Suprapubic skin (tissue), 4 donors: ENCODE measurements at regions not wholly inside any gene's neighbourhood (a gene's known extent, or its start where the extent isn't known, plus 50 kb on each side); places are given as distances from the start of the nearest gene placed in this dataset.

Experiments used
- DNase-seq, 2 donors: peaks; one replicate each; pipeline ENCODE4 v3.0.0-alpha.2; 2019; ENCODE audit warnings: low spot score in 2 of 2
- H3K27ac ChIP-seq: fragments of 200-600 bp; sonication (generic); one replicate; pipeline ENCODE4 v1.5.1; 2019
- H3K27me3 ChIP-seq: fragments of 200-600 bp; sonication (generic); one replicate; pipeline ENCODE4 v1.5.1; 2019
- H3K36me3 ChIP-seq: fragments of 200-600 bp; sonication (generic); one replicate; pipeline ENCODE4 v1.5.1; 2019
- H3K4me1 ChIP-seq: fragments of 200-600 bp; sonication (generic); one replicate; pipeline ENCODE4 v1.5.1; 2019
- H3K4me3 ChIP-seq: fragments of 200-600 bp; sonication (generic); one replicate; pipeline ENCODE4 v1.5.1; 2019; ENCODE audit warnings: mild to moderate bottlenecking
- H3K9me3 ChIP-seq: fragments of 200-600 bp; sonication (generic); one replicate; pipeline ENCODE4 v1.5.1; 2019
- EP300 ChIP-seq: sonication (generic); formaldehyde crosslinking; IDR thresholded peaks from one replicate; pipeline ENCODE4 v1.6.1; 2017; ENCODE audit warnings: antibody characterized with exemption
- POLR2A ChIP-seq, 2 donors: fragments of 450-650 bp; IDR thresholded peaks; one replicate each; pipeline ENCODE4 v1.6.1; 2017; ENCODE audit warnings: antibody characterized with exemption in 2 of 2, mild to moderate bottlenecking in 2 of 2, moderate library complexity in 2 of 2
- POLR2AphosphoS5 ChIP-seq, 3 donors: sonication (generic); formaldehyde crosslinking; IDR thresholded peaks; one replicate each; pipeline ENCODE4 v1.6.1; 2017; ENCODE audit warnings: antibody characterized with exemption in 3 of 3
- WGBS: methylation state at CpG from one replicate; pipeline ENCODE4 v1.1.5; 2018; 5-methylcytosine and 5-hydroxymethylcytosine counted together
- TF ChIP-seq, protein P1 (sequence below), 2 donors: fragments of 200-600 bp in 1 of 2; fragments of 450-650 bp in 1 of 2; sonication (generic) in 1 of 2; IDR thresholded peaks; one replicate each; pipeline ENCODE4 v1.5.1; 2016 to 2019; ENCODE audit warnings: antibody characterized with exemption in 2 of 2, mild to moderate bottlenecking in 1 of 2, moderate library complexity in 1 of 2

DNA sequence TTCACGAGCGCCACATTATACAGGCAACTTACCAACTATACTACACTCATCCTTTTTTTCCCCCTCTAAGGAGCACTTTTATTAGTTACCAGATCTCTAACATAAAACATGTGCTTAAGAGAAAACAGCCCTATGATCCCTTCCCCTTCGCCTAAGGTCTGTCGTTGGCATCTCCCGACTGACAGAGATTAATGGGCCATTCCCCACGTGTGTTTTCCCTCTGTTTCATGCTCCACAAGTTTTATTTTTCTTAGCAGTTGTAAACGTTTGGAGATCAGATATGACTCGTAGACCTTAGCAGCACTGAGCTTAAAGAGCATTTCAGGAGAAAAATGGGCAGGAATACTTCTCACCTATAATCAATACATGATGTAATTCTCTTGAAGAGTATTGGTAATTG lies 51.4 kb upstream of the FZD10 start:
- H3K4me3 ChIP-seq = no peak overlapping the region
- 64% methylated on average over 8 of the region's 8 CpGs for WGBS
- H3K36me3 ChIP-seq = no peaks in the 10 kb centered on the region
- no peaks in the 10 kb centered on the region for H3K9me3 ChIP-seq
- H3K27me3 ChIP-seq = peaks cover 10% of the 10 kb centered on the region
- DNase-seq = no peak
- TF ChIP-seq, protein P1, sequence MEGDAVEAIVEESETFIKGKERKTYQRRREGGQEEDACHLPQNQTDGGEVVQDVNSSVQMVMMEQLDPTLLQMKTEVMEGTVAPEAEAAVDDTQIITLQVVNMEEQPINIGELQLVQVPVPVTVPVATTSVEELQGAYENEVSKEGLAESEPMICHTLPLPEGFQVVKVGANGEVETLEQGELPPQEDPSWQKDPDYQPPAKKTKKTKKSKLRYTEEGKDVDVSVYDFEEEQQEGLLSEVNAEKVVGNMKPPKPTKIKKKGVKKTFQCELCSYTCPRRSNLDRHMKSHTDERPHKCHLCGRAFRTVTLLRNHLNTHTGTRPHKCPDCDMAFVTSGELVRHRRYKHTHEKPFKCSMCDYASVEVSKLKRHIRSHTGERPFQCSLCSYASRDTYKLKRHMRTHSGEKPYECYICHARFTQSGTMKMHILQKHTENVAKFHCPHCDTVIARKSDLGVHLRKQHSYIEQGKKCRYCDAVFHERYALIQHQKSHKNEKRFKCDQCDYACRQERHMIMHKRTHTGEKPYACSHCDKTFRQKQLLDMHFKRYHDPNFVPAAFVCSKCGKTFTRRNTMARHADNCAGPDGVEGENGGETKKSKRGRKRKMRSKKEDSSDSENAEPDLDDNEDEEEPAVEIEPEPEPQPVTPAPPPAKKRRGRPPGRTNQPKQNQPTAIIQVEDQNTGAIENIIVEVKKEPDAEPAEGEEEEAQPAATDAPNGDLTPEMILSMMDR (IDR thresholded peaks at IDR 0.05) = no peak
- TF ChIP-seq POLR2AphosphoS5 (IDR thresholded peaks at IDR 0.05) (no peak), EP300 (no peak)
- H3K4me1 ChIP-seq = no peaks in the 10 kb centered on the region
- no peak overlapping the region for H3K27ac ChIP-seq

DNA sequence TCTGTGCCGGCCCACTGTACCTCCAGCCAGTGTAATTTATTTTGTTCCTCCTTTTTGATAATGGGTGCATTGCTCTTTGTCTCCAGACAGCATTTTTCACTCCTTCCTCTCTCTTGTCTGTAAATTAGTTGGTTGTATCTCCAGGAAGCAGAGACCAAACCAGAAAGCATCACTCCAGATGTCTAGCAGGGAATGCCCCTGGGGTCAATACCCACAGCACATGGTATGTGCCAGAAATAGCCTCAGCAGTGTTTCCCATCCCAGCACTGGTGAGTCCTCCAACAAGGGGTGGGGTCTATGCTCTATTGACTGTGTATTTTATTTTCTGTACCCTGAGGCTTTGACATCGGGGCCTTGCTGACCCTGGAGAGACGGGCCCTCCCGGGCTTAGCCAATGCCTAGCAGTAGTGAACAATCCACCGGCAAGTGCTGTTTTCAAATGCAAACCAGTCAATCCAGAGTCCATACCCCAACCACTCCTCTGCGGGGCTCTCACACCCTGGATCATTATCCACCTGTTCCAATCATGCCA lies 50.2 kb upstream of the FZD10 start:
- Histone ChIP-seq H3K27ac (no peak overlapping the region), H3K4me1 (peaks cover 5% of the 10 kb centered on the region), H3K9me3 (no peaks in the 10 kb centered on the region), H3K27me3 (peaks cover 10% of the 10 kb centered on the region), H3K36me3 (no peaks in the 10 kb centered on the region), H3K4me3 (no peak overlapping the region)
- TF ChIP-seq EP300 = no peak
- no peak for TF ChIP-seq POLR2AphosphoS5 (IDR thresholded peaks at IDR 0.05)
- TF ChIP-seq, protein P1 (IDR thresholded peaks at IDR 0.05) = no peak
- TF ChIP-seq POLR2A (IDR thresholded peaks at IDR 0.05) = no peak
- DNase-seq = no peak
- WGBS = 83% methylated on average over 6 of the region's 6 CpGs
